Ovary (tissue), 7 donors: ENCODE measurements at regions not wholly inside any gene's neighbourhood (a gene's known extent, or its start where the extent isn't known, plus 50 kb on each side); places are given as distances from the start of the nearest gene placed in this dataset.
A peak's percentile ranks its signal among the peaks of the same experiment; 100 is the strongest.

Source experiments
- DNase-seq, 5 donors: peaks; one replicate each; pipeline ENCODE4 v3.0.0-alpha.2; 2019 to 2020
- H3K27ac ChIP-seq, 2 donors: fragments of 200-600 bp; one replicate each; pipeline versions ENCODE4 v1.5.1 to v1.8.0; 2019 to 2022
- H3K27me3 ChIP-seq: fragments of 200-600 bp; one replicate; pipeline ENCODE4 v1.8.0; 2022
- H3K36me3 ChIP-seq: fragments of 200-600 bp; sonication (generic); one replicate; pipeline ENCODE4 v1.5.1; 2019
- H3K4me1 ChIP-seq: one replicate; pipeline ENCODE4 v1.8.1; 2013; ENCODE audit warnings: mild to moderate bottlenecking, moderate library complexity; ENCODE audit not compliant: insufficient read depth
- H3K4me3 ChIP-seq: fragments of 200-600 bp; sonication (generic); one replicate; pipeline ENCODE4 v1.5.1; 2017
- H3K9me3 ChIP-seq, 2 donors: fragments of 200-600 bp in 1 of 2; sonication (generic) in 1 of 2; one replicate each; pipeline versions ENCODE4 v1.5.1 to v1.8.1; 2013 to 2019; ENCODE audit warnings: mild to moderate bottlenecking in 1 of 2, moderate library complexity in 1 of 2
- CTCF ChIP-seq, 3 donors: fragments of 450-650 bp in 2 of 3; fragments of 200-600 bp in 1 of 3; IDR thresholded peaks; one replicate each; pipeline versions ENCODE4 v1.5.1 to v1.8.0; 2016 to 2022; ENCODE audit warnings: antibody characterized with exemption in 3 of 3, mild to moderate bottlenecking in 1 of 3
- EP300 ChIP-seq: sonication (generic); formaldehyde crosslinking; IDR thresholded peaks from one replicate; pipeline ENCODE4 v1.6.1; 2017; ENCODE audit warnings: antibody characterized with exemption
- POLR2A ChIP-seq: fragments of 450-650 bp; IDR thresholded peaks from one replicate; pipeline ENCODE4 v1.6.1; 2017; ENCODE audit warnings: antibody characterized with exemption, mild to moderate bottlenecking, moderate library complexity
- WGBS, 3 donors: extraction: QIAGEN DNeasy Blood & Tissue Kit in 1 of 3; methylation state at CpG; one replicate each; pipeline versions ENCODE4 v1.1.5 to v1.1.7; 2013 to 2017; 5-methylcytosine and 5-hydroxymethylcytosine counted together
- intact Hi-C, 4 donors: fragments of 100-400 bp; cut with DNase I; formaldehyde crosslinking; loops; one replicate each; pipeline versions ENCODE4 v1.11.0 to v1.15.1; 2022 to 2023
- donor health status: DM: no; HTN: no; CAD: no; lungs with moderate emphysema.
- donor health status: DM: no; HTN: no; CAD: no.
- donor health status: Bipolar disorder and iron deficiency.
- donor health status: DM: no; HTN: no; CAD: no.
- donor health status: DM: yes; HTN: yes; CAD: no.

DNA sequence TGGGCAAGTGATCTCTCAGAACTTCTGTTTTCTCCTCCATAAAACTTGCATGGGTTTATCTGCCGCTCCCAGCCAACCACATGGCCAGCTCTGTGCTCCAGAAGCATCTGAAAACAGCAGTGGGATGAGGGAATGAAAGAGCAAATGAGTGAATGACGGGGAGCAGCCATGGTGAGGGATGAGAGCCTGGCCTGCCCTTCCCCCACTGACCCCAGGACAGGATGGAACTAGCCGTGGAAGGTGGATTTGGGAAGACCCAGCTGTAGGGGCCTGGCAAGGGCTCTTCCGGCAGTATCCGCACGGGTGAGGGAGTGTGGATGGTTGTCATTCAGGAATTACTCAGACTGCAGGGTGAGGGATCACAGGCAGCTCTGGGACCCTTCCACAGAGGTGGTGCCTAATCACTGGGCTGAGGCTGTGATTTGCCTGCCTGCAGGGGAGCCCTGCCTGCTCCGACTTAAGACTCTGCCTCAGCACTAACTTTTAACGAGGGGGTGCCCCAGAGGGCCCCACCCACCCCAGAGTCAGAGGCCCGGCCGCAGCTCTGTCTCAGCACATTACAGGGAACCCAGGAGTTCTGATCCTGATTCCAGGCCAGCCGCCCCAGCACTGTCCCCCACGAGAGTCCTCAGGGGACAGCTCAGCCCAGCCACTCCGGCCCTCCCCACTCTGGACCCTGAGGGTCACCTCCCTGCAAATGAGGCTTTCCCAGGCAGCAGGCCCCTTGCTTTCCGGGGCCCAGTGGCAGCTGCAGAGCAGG, 136.8 kb upstream of the C14orf180 start:
- Histone ChIP-seq H3K9me3 (no peaks in the 10 kb centered on the region), H3K4me3 (no peak overlapping the region), H3K4me1 (no peaks in the 10 kb centered on the region), H3K36me3 (no peaks in the 10 kb centered on the region), H3K27me3 (no peaks in the 10 kb centered on the region), H3K27ac (no peak overlapping the region)
- no peak for TF ChIP-seq EP300
- no peak for TF ChIP-seq CTCF (IDR thresholded peaks at IDR 0.05)
- no peak for TF ChIP-seq POLR2A
- WGBS, 3 donors = 80 to 84% (median 82%) methylated on average over 12 to 14 of the region's 14 CpGs
- peak in 1 of 5 donors; percentile 12 for DNase-seq
- intact Hi-C loops = no loop called here

DNA sequence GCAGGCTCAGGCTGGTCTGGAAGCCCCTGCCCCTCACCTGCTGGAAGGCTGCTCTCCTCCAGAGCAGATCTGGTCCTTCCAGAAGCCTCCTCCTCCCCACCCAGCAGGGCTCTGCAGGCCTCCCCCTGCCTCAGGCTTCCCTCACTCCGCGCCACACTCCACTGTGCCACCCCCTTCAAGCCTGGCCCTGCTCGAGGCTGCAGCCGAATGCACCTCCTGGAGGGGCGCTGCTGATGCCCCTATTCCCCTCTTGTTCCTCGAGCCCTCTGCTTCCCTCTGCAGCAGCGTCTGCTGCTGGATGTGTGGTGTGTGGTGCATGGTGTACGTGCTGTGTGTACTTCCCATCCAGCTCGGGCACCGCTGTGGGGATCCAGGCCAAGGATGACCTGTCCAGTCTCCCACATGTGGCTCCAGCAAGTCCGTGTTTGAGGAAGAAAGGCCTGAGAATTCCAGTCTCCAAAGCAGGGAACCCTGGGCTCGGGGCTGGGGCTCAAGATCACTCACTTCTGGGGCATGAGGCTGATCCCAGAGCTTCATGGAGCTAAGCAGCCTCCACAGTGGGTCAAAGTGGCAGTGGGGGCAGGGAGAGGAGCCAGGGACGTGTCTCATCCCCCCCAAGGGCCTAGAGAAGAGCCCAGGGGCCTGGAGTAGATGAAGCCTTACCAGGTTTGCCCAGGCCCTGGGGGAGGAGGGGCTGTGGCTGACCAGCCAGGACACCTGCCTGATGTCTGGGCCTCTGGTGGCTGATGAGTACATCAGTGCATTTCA, 136.0 kb upstream of the C14orf180 start:
- WGBS, 3 donors = 70 to 85% (median 81%) methylated on average over 11 to 13 of the region's 13 CpGs

GRCh38 chr14:104444159-104445030, 135.2 kb upstream of the C14orf180 start:
- H3K27ac ChIP-seq = no peak overlapping the region
- TF ChIP-seq EP300 (no peak), POLR2A (no peak), CTCF (IDR thresholded peaks at IDR 0.05) (no peak)
- no peaks in the 10 kb centered on the region for H3K36me3 ChIP-seq
- H3K27me3 ChIP-seq = no peaks in the 10 kb centered on the region
- no peak for DNase-seq
- no peaks in the 10 kb centered on the region for H3K4me1 ChIP-seq
- H3K9me3 ChIP-seq = no peaks in the 10 kb centered on the region
- H3K4me3 ChIP-seq = no peak overlapping the region
- WGBS, 3 donors = 86 to 89% (median 89%) methylated on average over 10 of the region's 10 CpGs
- intact Hi-C loops = no loop called here

More for the DNA sequence above, 136.0 kb upstream of the C14orf180 start:
- Histone ChIP-seq H3K27ac (no peak overlapping the region), H3K4me1 (no peaks in the 10 kb centered on the region), H3K4me3 (no peak overlapping the region), H3K36me3 (no peaks in the 10 kb centered on the region), H3K9me3 (no peaks in the 10 kb centered on the region), H3K27me3 (no peaks in the 10 kb centered on the region)
- peak in 1 of 5 donors; percentile 23 for DNase-seq
- intact Hi-C loops = no loop called here
- TF ChIP-seq CTCF (IDR thresholded peaks at IDR 0.05) = no peak
- no peak for TF ChIP-seq POLR2A
- TF ChIP-seq EP300 = no peak

DNA sequence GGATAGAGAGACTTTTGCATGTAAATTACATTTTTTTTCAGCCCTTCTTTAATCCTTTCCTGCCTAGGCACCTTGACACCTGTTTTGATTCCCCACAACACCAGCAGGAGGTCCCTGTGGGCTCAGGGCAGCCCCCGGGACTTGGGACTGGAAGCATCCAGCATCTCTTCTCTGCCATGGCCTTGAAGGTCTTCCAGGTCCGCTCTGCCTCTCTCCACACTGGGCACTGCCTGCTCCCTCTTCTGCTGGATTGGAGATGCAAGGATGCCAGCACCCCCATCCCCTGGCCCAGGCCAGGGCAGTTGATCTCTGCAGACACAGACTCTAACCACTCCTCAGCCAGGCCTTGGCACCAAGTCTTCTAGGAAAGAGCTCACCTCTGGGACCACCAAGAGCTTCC, 134.5 kb upstream of the C14orf180 start:
- 62 to 82% (median 74%) methylated on average over 2 of the region's 2 CpGs for WGBS, 3 donors
- H3K36me3 ChIP-seq = no peaks in the 10 kb centered on the region
- no peaks in the 10 kb centered on the region for H3K4me1 ChIP-seq
- no peaks in the 10 kb centered on the region for H3K9me3 ChIP-seq
- intact Hi-C loops = no loop called here
- no peaks in the 10 kb centered on the region for H3K27me3 ChIP-seq
- TF ChIP-seq POLR2A = no peak
- TF ChIP-seq CTCF (IDR thresholded peaks at IDR 0.05) = no peak
- no peak for TF ChIP-seq EP300
- peak in 1 of 5 donors; percentile 12 for DNase-seq
- no peak overlapping the region for H3K27ac ChIP-seq
- no peak overlapping the region for H3K4me3 ChIP-seq
